Cerebellar nuclear complex (tissue), 1 donor: ENCODE measurements at regions not wholly inside any gene's neighbourhood (a gene's known extent, or its start where the extent isn't known, plus 50 kb on each side); places are given as distances from the start of the nearest gene placed in this dataset.

Experiments used
- DNase-seq, 2 experiments: peaks; one replicate each; lab custom pipeline; 2025; lab: John Stamatoyannopoulos, UW

DNA sequence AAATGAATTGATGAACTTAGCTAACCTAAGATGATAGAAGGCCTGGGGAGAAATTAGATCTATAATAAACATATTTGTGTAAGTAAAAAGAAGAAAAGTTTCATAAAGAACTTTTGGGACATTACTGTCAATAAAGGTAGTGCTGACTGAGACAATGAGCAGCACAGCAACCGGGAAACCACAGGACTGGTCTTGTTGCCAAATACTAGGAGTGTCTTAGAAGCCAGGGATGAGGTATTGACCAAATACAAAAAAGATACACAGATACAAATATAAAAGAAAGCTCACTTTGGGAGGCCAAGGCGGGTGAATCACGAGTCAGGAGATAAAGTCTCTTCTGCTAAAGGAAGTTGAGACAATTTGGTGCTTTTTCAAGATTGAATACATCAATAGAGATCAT is 362.4 kb upstream of the ZNF385D start:
- DNase-seq: no peak

DNA sequence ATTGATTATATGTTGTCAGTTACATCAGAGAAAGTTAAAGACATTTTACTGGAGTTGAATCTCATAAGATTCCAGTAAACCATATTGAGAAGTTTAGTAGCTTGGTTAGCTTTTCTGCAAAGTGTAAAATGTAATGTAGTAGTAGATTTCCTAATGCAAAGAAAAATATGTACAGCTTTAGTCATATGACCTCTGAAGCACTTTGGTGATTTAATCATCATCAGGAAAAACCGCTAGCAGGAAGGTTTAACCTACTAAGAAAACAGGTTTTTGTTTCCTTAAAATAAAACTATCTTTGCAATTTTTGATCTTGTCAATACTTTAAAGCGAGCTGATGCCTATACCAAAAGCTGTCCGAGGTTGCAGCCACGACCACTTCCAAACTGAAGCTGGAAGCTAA is 364.6 kb upstream of the ZNF385D start:
- no peak for DNase-seq

DNA sequence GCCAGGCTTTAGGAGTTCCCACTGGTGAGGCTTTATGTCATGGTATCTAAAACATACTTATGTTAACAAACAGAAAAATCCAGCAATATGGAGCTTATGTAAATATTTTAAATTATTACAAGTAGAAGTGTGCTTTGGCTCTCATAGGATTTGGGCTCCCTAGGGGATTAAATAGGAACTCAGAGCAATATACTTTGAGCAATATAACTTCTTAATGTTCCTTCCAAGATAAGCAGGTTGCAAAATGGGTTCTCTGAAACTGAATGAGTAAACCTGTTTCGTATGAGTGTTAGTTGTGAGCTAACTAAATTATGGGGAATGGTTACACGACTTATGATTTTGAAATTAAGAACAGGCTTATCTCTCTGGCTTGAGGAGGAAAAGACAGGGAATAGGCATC is 366.1 kb upstream of the ZNF385D start:
- no peak for DNase-seq

DNA sequence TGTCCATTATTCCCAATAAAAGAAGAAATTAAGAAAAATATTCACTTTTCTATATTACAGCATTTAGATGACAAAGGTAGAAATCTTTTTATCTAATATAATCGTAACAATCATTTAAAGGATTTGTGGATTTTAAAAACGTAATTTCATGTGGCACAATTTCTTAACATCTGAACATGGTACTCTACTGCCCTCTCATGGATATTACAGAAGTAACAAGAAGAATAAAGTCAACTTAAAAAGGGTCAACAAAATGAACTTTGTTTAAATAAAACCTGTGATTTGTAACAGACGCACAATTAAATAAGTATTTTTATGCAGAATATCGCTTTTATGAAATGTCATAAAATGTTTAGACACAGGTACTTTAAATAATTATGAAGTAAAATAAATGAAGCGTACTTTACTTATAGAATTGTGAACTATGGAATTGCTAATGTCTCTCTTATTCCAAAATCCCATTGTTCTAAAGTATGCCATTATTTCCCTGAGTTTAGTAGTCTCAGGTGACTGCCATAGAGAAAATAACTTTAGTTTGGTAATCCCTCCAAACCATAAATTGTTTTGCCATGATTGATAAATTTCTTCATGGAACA is 366.8 kb upstream of the ZNF385D start:
- DNase-seq: no peak

DNA sequence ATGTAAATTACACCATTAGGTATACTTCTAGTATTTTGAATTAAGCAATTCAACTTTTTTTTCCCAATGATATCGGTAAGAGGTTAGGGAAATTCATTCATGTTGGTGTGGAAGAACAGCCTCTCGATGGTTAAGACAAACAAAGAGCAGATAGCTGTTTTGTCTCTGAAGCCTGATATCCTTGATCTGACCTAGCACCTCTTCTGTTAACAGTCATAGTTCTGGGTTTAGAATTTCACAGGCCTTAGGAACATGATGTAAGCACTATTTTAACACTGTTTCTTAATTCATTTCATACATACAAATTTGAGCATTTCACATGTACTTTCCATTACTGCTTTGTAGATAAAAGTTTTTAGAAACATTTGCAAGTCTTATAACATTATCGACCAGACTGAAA is 367.5 kb upstream of the ZNF385D start:
- no peak for DNase-seq

DNA sequence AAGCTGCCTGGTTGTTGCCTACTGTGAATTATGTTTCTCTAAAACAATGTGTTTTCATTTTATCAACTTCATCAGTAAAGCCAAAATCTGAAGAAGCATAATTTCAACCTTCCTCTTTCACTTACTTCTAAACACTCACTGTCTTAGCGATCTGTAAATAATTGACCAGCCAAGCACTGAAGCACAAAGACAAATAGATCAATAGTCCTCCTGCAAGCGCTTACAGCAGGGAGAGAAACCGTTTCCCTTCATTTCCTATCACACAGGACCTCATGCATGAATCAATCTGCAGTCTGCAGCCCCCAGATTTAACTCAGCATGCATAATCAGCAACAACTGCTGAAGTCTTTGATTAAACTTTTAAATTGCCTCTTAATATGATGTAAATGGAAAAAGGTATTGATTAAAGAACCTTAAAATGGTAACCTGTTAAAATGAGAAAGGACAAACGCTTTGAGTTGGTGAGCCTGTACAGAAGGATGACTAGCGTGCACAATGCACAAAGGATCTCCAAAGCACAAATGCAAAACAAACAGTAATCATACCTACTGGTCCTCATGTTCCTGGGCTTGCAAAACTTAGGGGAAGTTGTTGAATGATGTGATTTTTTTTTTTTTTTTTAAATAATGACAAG is 370.2 kb upstream of the ZNF385D start:
- DNase-seq: no peak

DNA sequence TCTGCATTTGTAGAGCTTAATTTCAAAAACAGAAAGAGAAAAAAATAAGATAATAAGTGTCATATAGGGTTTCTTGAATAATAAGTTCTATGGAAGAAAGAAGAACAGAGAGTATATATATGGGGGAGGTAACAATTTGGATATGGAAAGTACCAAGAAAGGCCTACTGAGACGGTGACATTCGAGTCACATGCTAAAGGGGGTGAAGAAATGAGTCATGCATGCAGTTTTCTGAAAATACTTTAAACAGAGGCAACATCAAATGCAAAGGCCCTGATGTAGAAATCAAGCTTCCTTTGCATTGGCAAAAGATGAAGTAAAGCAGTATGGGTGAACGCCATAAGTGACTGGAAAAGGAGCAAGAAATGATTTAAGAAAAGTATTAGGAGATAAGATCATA is 371.6 kb upstream of the ZNF385D start:
- DNase-seq: no peak

DNA sequence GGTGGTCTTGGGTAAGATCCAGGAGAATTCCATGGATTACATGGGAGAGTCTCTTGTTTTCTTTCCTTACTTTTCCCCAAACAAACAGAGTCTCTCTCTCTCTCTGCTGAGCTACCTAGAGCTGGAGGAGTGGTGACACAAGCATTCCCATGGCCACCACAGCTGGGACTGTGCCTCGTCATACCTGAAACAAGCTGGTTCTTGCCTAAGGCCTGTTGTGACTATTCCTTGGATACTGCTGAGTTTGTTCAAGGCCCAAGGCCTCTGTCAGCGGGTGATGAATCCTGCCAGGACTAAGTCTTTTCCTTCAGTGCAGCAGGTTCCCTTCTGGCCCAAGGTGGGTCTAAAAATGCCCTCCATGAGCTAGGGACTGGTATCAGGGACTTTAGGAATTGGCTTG is 378.1 kb upstream of the ZNF385D start:
- DNase-seq: no peak

DNA sequence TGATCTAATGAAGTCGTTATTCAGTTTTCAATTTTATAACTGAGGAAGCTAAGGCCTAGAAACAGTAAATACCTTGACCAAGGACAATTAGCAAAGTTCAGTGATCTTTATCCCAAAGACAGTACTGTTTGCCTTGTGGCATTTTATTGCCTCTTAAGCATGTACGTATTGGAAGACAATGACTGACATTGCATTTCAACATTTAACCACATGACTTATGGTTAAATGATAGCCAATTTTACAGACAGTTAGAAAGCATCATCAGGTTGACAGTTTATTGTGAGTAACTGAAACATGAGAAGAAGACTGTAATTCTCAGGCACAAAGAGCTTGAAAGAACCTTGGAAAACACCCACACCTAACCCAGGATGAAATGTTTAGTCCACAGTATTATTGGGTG is 390.8 kb upstream of the ZNF385D start:
- DNase-seq: no peak

DNA sequence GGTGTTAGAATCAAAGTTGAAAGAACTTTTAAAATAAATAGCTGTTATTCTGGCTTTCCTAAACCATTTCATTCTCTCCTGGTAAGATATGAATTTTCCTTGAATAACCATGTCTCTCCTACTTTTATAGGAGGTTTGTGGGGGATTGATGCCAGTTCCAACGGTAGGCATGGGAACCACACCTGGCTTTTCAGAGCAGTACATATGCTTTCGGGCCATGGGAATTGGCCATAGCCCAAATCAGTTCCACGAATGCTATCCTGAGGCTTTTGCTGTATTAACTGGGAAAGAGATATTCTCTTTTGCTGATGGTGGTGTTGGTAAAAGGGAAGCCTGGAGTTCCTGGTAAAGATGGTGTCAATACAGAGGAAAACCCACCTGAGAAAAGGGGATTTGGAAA is 396.2 kb upstream of the ZNF385D start:
- peak in 1 of 2 experiments; percentile 46 for DNase-seq

DNA sequence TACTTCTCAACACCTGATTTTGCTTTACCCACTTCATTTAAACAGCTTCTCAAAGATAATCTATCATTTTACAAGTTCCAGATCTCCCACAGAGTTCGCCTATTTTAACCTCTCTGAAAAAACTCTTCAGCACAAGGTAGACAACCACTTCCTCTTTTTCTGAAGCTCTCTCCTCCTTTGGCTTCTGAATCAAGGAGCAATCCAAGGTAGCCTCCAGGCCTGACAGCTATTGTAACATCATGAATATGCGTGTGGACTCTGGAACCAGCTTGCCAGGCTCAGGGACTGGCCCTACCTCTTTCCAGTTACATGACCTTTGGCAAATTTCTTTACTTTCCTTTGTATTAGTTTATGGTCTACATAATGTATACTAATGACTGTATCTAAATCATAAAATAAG is 405.9 kb upstream of the ZNF385D start:
- no peak for DNase-seq

DNA sequence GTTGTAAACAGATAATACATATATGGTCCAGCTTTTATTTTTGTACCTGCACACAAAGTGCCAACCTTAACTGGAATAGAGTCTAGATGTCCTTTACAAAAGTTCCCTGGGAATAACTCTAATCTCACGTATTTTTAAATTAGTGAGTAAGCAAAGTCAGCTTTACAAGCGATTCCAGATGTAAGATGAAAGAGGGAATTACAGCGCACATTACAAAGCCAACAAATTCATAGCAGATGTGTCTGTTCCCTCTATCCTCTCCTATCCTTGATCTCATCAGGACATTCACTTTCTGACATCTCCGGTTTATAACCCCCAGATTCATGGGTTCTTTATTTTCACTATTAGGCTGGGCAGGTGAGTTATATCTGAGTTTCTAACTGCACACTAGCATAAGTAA is 406.8 kb upstream of the ZNF385D start:
- DNase-seq: no peak

DNA sequence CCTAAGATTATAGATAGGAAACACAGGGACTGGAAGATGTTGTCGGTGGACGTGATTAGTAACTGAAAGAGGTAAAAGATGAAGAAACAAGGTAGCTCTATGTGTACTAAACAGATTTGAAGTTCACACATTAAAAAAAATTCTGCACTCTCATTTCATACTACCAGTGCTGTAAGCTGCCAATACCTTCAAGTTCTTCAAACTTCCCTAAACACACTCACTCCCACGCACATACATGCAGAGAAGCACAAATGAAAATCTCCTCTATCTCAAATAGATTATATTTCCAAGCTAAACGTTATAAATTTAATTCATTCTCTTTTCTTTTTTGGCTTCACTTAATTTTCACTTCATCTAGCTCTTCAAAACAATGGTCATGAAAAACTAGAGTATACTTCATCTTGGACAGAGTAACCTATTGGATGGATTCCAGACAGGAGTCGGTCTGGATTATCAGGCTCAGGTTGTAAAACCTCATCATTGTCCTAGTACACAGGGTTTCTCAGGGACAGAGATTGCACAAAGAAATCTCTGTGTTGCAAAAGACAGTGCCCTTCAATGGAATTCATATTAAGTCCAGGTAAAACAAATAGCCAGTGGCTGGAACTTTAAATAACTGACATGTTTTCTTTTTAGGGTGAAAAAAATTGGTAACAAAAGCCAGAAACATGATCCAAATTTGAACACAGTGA is 408.1 kb upstream of the ZNF385D start:
- DNase-seq: no peak

DNA sequence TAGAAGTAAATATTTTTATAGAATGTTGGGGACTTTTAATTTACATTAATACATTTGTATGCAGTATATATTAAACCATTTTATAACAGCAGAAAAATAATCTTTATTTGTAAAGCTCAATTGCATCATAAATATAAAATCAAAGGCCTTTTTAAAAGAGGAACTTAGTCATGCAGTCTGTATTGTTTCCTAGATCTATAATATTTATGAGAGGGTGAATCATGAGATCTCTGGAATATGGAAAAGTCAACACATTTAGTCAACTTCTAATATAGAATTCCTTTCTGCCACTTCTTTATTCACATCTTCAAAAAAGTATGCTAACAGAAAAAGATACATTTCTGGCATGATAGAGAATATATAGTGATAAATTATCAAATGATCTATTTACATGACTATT is 410.3 kb upstream of the ZNF385D start:
- no peak for DNase-seq

DNA sequence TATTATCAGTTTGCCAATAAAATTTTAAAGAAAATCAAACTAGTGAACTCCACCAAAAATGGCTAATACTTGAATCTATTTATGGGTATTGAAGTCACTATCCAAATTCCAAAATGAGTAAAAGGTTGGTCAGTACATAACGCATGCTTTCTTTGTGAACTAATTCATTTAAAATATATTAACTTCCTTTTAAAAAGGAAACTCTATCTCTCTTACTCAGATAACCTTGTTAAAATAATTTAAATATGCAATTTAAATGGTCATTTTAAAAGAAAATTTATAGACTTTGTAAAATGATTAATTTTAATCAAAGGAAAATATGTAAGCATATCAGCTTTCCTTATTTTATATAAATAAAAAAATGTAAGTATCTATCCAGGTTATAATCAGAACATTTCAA is 419.4 kb upstream of the ZNF385D start:
- no peak for DNase-seq

DNA sequence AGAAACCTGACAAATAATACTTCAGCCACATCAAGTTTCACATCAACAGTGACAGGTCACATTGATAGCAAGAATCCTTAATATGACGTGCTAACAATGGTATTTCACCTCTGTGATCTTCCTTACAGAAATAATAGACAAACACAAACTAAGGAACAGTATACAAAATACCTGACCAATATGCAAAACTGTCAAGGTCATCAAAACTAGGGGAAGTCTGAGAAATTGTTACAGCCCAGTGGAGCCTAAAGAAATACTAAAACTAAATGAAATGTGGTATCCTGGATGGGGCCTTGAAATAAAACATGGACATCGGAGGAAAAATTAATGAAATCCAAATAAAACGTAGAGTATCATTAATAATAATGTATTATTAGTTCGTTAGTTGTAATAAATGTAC is 422.0 kb upstream of the ZNF385D start:
- DNase-seq: no peak

DNA sequence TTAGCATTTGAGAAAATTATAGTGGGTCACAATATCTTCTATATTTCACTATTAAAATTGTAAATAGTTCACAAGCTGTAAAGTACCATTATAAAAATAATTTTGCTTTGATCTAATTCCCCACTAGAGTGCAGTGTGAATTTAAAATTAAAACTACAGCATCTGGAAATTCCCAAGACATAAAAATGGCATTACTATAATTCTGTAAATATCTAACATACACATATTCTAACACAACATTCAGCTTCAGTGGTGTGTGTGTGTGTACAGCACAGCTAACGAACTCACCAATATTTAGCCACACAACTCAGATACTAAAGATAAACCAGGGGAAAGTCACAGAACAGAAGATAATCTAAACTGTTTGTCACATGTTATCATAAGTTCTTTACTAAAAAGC is 424.9 kb upstream of the ZNF385D start:
- DNase-seq: no peak

DNA sequence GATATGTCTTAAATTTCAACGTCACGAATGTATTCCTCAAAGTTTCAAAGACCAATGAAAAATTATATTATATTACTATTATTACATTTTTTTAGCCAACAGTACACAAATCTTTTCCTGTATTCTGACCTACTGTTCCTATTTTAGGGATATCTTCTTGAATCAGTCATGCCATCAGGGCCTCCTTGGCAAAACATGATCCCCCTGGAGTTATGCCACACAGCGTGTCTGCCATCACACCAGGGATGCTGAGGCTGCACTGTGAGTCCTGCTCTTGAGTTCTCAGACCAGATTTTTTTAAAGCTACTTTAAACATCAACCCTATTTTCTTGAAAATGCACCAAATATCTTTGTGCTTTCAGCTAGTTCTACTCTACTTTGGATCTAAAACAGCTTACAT is 425.9 kb upstream of the ZNF385D start:
- peak; percentile 83 to 85 for DNase-seq

DNA sequence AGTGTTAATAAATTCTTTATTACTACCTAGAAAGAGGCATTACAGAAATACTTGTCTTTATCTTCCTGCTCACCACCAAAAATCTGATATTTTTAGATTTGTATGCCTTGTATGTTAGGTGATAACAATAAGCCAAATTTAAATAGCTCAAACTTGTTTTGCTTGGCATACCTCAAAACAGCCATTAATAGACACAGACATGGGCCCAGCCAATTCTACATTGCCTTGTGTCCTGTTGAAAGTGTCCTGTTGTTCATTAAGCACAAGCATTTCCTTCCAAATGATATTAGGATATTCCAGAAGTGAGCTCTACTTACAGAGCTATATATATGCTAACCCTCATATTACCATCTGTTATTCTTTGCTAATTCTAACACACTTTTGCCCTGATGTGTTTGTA is 438.6 kb upstream of the ZNF385D start:
- DNase-seq: no peak

DNA sequence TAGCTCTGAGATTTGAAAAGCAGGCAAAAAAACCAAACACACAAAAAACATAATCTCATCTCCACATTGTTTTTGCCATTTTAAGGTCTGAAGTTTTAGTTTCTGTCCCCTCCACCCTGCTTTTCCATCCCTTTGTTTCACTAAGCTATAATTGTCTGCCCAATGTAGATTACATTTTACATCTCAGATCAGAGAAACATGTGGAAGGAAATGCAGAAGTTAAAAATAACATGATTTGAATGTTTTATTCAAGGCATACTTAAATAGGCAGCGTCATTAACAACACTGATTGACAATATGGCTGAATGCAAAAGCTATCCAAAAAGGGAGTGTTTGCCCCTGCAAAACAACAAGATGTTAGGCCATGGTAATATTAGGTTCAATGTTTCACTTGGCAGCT is 448.1 kb upstream of the ZNF385D start:
- DNase-seq: no peak

DNA sequence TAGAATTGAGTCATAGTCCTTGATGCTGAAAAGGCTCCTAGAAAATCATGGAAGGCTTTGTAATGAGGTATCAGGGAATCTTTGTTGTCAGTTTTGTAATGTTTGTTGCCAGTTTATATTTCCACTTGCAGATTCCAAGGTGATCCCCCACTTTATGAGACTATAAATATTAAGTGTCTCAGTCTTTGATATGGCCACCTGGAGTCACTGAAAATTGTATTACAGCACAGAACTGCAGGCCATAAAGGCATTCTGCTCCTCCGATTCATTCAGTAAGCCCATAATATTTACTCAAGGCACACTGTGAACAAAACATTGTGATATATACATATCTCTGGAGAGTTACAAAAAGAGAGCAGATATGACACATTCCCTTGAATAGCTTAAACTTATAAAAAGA is 457.8 kb upstream of the ZNF385D start:
- no peak for DNase-seq

DNA sequence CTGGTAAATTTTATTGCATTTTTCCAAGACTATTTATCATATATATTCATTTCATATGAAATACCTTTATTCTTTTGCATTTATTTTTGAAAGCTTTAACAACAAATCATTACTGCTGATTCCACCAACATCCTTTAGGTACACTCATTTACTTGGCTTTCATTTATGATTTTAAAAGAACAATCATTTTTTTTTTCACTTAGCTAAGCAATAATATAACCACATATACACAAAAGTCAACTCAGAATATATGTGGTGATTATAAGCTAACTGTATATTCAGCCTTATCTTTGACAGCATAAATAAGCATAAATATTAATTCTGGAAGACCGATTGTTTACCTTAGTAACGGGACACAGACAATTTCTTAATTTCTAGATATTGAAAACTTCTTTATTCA is 458.6 kb upstream of the ZNF385D start:
- no peak for DNase-seq

DNA sequence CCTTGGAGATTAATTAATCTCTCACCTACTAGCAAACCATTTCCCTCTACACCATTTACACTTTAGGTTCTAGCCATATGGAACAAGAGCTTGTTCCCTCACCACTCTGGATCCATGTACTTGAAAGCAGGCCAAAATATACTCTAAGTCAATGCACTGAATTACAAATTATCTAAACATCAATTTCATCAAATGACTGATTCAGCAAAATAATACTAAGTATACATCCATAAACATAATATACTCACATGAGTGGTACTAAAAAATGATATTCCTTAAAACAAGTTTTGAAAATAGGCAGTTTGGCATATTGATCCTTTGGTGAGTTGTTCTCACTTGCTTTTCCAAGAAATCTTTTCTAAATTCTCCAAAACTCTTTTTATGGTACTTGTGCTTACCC is 459.7 kb upstream of the ZNF385D start:
- DNase-seq: no peak

DNA sequence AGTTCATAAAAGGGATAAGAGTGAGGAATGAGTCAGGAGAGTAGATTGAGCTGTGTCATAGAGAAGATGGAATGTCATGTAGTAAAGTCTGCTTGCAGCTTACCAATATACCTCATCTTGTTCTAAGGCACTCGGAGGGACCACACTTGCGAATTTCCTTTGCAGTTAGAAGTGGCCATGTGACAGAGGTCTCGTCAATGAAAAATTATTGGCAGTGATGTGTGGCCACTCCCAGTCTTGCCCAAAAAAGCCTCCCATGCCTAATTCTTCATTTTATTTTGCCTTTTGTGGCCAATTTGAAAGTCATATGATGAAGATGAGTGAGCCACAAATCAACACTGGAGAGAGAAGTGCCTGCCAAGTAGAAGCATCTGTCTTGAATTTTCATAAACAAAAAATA is 465.6 kb upstream of the ZNF385D start:
- no peak for DNase-seq
